H9 (cell line): ENCODE measurements at regions not wholly inside any gene's neighbourhood (a gene's known extent, or its start where the extent isn't known, plus 50 kb on each side); places are given as distances from the start of the nearest gene placed in this dataset.

Source experiments
- DNase-seq: peaks from one replicate; pipeline ENCODE4 v3.0.0-alpha.2; 2017
- H2AFZ ChIP-seq: one replicate; pipeline ENCODE4 v1.6.1; 2013; ENCODE audit warnings: mild to moderate bottlenecking, low read length, control low read depth, moderate library complexity
- H2AK5ac ChIP-seq: 2 replicates; pipeline ENCODE4 v1.6.1; 2013; ENCODE audit warnings: low read length, control low read depth, mixed read lengths; ENCODE audit not compliant: insufficient read length
- H2BK120ac ChIP-seq: one replicate; pipeline ENCODE4 v1.6.1; 2013; ENCODE audit warnings: low read depth, mild to moderate bottlenecking, low read length, control low read depth, inconsistent platforms; ENCODE audit not compliant: poor library complexity, severe bottlenecking
- H2BK12ac ChIP-seq: 2 replicates; pipeline ENCODE4 v1.6.1; 2013; ENCODE audit warnings: low read length, control low read depth, mixed read lengths, low read depth; ENCODE audit not compliant: insufficient read length
- H2BK15ac ChIP-seq: 2 replicates; pipeline ENCODE4 v1.6.1; 2013; ENCODE audit warnings: low read depth, low read length, control low read depth
- H2BK20ac ChIP-seq: one replicate; pipeline ENCODE4 v1.6.1; 2013; ENCODE audit warnings: low read depth, mild to moderate bottlenecking, low read length, control low read depth, inconsistent platforms; ENCODE audit not compliant: poor library complexity, severe bottlenecking
- H2BK5ac ChIP-seq: 2 replicates; pipeline ENCODE4 v1.6.1; 2013; ENCODE audit warnings: low read length, control low read depth, mixed read lengths; ENCODE audit not compliant: insufficient read length
- H3K14ac ChIP-seq: 2 replicates; pipeline ENCODE4 v1.6.1; 2013; ENCODE audit warnings: low read length, control low read depth; ENCODE audit not compliant: insufficient read depth
- H3K18ac ChIP-seq: 2 replicates; pipeline ENCODE4 v1.6.1; 2013; ENCODE audit warnings: low read depth, mild to moderate bottlenecking, mixed read lengths, low read length, control low read depth; ENCODE audit not compliant: insufficient read length
- H3K23ac ChIP-seq: 2 replicates; pipeline ENCODE4 v1.6.1; 2013; ENCODE audit warnings: low read length, control low read depth, mixed read lengths, low read depth; ENCODE audit not compliant: insufficient read length
- H3K23me2 ChIP-seq: 2 replicates; pipeline ENCODE4 v1.6.1; 2013; ENCODE audit warnings: low read depth, mild to moderate bottlenecking, mixed read lengths, low read length, control low read depth; ENCODE audit not compliant: insufficient read length, poor library complexity, severe bottlenecking
- H3K27ac ChIP-seq: 2 replicates; pipeline ENCODE4 v1.5.1; 2013; ENCODE audit warnings: low read length, control low read depth, mixed read lengths, low read depth; ENCODE audit not compliant: insufficient read length
- H3K27me3 ChIP-seq: 2 replicates; pipeline ENCODE4 v1.6.1; 2013; ENCODE audit warnings: low read length, control low read depth, inconsistent platforms; ENCODE audit not compliant: insufficient read depth
- H3K4ac ChIP-seq: 2 replicates; pipeline ENCODE4 v1.6.1; 2013; ENCODE audit warnings: low read depth, mild to moderate bottlenecking, control low read depth, inconsistent platforms, low read length, moderate library complexity
- H3K4me1 ChIP-seq: 2 replicates; pipeline ENCODE4 v1.6.1; 2013; ENCODE audit warnings: low read length, control low read depth, inconsistent platforms; ENCODE audit not compliant: insufficient read depth
- H3K4me2 ChIP-seq: 2 replicates; pipeline ENCODE4 v1.6.1; 2013; ENCODE audit warnings: low read length, control low read depth, mixed read lengths; ENCODE audit not compliant: insufficient read length, insufficient read depth
- H3K56ac ChIP-seq: 2 replicates; pipeline ENCODE4 v1.6.1; 2013; ENCODE audit warnings: low read depth, mild to moderate bottlenecking, mixed read lengths, low read length, control low read depth; ENCODE audit not compliant: insufficient read length
- H3K79me1 ChIP-seq: 2 replicates; pipeline ENCODE4 v1.6.1; 2013; ENCODE audit warnings: low read depth, mild to moderate bottlenecking, moderate library complexity, low read length, control low read depth, inconsistent platforms; ENCODE audit not compliant: insufficient read depth, poor library complexity, severe bottlenecking
- H3K79me2 ChIP-seq: 2 replicates; pipeline ENCODE4 v1.6.1; 2013; ENCODE audit warnings: low read length, control low read depth, inconsistent platforms; ENCODE audit not compliant: insufficient read depth
- H3K9ac ChIP-seq: 2 replicates; pipeline ENCODE4 v1.6.1; 2013; ENCODE audit warnings: low read length, control low read depth, mixed read lengths; ENCODE audit not compliant: insufficient read length; ENCODE audit errors: extremely low read depth
- H3K9me3 ChIP-seq: one replicate; pipeline ENCODE4 v1.6.1; 2013; ENCODE audit warnings: low read depth, low read length, inconsistent platforms; ENCODE audit not compliant: control insufficient read depth
- H3T11ph ChIP-seq: one replicate; pipeline ENCODE4 v1.6.1; 2013; ENCODE audit warnings: mild to moderate bottlenecking, low read length, control low read depth, inconsistent platforms
- H4K20me1 ChIP-seq: one replicate; pipeline ENCODE4 v1.6.1; 2013; ENCODE audit not compliant: control insufficient read depth, insufficient read length, insufficient read depth
- H4K5ac ChIP-seq: 2 replicates; pipeline ENCODE4 v1.6.1; 2013; ENCODE audit warnings: low read depth, mild to moderate bottlenecking, mixed read lengths, low read length, control low read depth; ENCODE audit not compliant: insufficient read length
- H4K8ac ChIP-seq: replicated peaks from 2 replicates; pipeline ENCODE4 v1.6.1; 2013; ENCODE audit warnings: low read length, control low read depth, mixed read lengths, low read depth; ENCODE audit not compliant: insufficient read length
- H4K91ac ChIP-seq: 2 replicates; pipeline ENCODE4 v1.6.1; 2013; ENCODE audit warnings: low read depth, mild to moderate bottlenecking, moderate library complexity, mixed read lengths, low read length, control low read depth; ENCODE audit not compliant: insufficient read length
- H3K27ac Mint-ChIP-seq, 3 experiments: 2 replicates in 2 of 3; 3 replicates in 1 of 3; pipeline ENCODE4 v1.8.0; 2020 to 2021; ENCODE audit warnings: mixed read lengths in 3 of 3, mild to moderate bottlenecking in 1 of 3, moderate library complexity in 1 of 3
- H3K27me3 Mint-ChIP-seq: 2 replicates; pipeline ENCODE4 v1.8.0; 2021; ENCODE audit warnings: low read depth, mild to moderate bottlenecking, moderate library complexity, mixed read lengths
- H3K36me3 Mint-ChIP-seq, 3 experiments: 2 replicates in 2 of 3; 3 replicates in 1 of 3; pipeline ENCODE4 v1.8.0; 2020 to 2021; ENCODE audit warnings: low read depth in 3 of 3, mixed read lengths in 3 of 3; ENCODE audit not compliant: insufficient read depth in 1 of 3
- H3K4me1 Mint-ChIP-seq, 2 experiments: 2 replicates each; pipeline ENCODE4 v1.8.0; 2020; ENCODE audit warnings: mixed read lengths in 2 of 2
- H3K4me3 Mint-ChIP-seq, 2 experiments: 2 replicates in 1 of 2; 3 replicates in 1 of 2; pipeline ENCODE4 v1.8.0; 2020 to 2021; ENCODE audit warnings: mild to moderate bottlenecking in 2 of 2, mixed read lengths in 2 of 2, moderate library complexity in 1 of 2
- H3K9me3 Mint-ChIP-seq, 2 experiments: 2 replicates in 1 of 2; 3 replicates in 1 of 2; pipeline ENCODE4 v1.8.0; 2020; ENCODE audit warnings: mild to moderate bottlenecking in 2 of 2, mixed read lengths in 2 of 2, moderate library complexity in 1 of 2
- WGBS: extraction: QIAGEN DNeasy Blood & Tissue Kit; methylation state at CpG from one replicate; pipeline ENCODE4 v1.1.7; 2013; ENCODE audit warnings: missing lambda C conversion rate, low lambda C conversion rate, mixed read lengths; ENCODE audit not compliant: insufficient read length; ENCODE audit errors: extremely low coverage; 5-methylcytosine and 5-hydroxymethylcytosine counted together
- TF ChIP-seq, protein P1 (sequence below): fragments of 200-600 bp; sonication (generic); conservative IDR thresholded peaks from 3 replicates; pipeline ENCODE4 v1.8.0; 2021; ENCODE audit warnings: antibody characterized with exemption, mild to moderate bottlenecking

GRCh38 chr9:91151718-91152095 lies 210.0 kb downstream of the AUH start:
- Mint-ChIP-seq H3K4me1 (peaks cover 24 to 26% of the 10 kb centered on the region in 2 experiments), H3K4me3 (no peak overlapping the region), H3K36me3 (peaks cover 11 to 48% (median 19%) of the 10 kb centered on the region in 3 experiments; a peak in 6 of 7 replicates), H3K9me3 (peaks cover 39 to 46% of the 10 kb centered on the region in 2 experiments), H3K27ac (no peak overlapping the region), H3K27me3 (peaks cover 8% of the 10 kb centered on the region)
- Histone ChIP-seq H2AFZ (no peak overlapping the region), H3K4me2 (no peak overlapping the region), H2BK12ac (no peak overlapping the region), H2BK120ac (no peak overlapping the region), H3K79me2 (no peaks in the 10 kb centered on the region), H3K79me1 (no peaks in the 10 kb centered on the region), H3K27me3 (no peaks in the 10 kb centered on the region), H3K18ac (no peak overlapping the region), H3K4ac (no peak overlapping the region), H3K56ac (no peak overlapping the region), H3K9ac (no peak overlapping the region), H3K23ac (no peak overlapping the region), H4K8ac (no peak overlapping the region), H3T11ph (no peak overlapping the region), H3K14ac (no peak overlapping the region), H4K5ac (no peak overlapping the region), H2AK5ac (no peak overlapping the region), H3K9me3 (peaks cover 15% of the 10 kb centered on the region), H4K91ac (no peak overlapping the region), H2BK5ac (no peak overlapping the region), H4K20me1 (no peaks in the 10 kb centered on the region), H2BK15ac (no peak overlapping the region), H3K4me1 (no peaks in the 10 kb centered on the region), H3K23me2 (no peaks in the 10 kb centered on the region), H2BK20ac (no peak overlapping the region), H3K27ac (no peak overlapping the region)
- WGBS, result no CpG with 5 or more reads among the region's 4 CpGs
- TF ChIP-seq, protein P1, sequence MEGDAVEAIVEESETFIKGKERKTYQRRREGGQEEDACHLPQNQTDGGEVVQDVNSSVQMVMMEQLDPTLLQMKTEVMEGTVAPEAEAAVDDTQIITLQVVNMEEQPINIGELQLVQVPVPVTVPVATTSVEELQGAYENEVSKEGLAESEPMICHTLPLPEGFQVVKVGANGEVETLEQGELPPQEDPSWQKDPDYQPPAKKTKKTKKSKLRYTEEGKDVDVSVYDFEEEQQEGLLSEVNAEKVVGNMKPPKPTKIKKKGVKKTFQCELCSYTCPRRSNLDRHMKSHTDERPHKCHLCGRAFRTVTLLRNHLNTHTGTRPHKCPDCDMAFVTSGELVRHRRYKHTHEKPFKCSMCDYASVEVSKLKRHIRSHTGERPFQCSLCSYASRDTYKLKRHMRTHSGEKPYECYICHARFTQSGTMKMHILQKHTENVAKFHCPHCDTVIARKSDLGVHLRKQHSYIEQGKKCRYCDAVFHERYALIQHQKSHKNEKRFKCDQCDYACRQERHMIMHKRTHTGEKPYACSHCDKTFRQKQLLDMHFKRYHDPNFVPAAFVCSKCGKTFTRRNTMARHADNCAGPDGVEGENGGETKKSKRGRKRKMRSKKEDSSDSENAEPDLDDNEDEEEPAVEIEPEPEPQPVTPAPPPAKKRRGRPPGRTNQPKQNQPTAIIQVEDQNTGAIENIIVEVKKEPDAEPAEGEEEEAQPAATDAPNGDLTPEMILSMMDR, result no peak
- DNase-seq, result no peak
